IMR-90 (cell line): ENCODE measurements at regions not wholly inside any gene's neighbourhood (a gene's known extent, or its start where the extent isn't known, plus 50 kb on each side); places are given as distances from the start of the nearest gene placed in this dataset.

ENCODE experiments used
- ATAC-seq: fragments of 200-7000 bp; cut with Tn5 transposase; 2 replicates; pipeline ENCODE4 v1.9.1; 2020; ENCODE audit warnings: low read depth, mild to moderate bottlenecking, moderate library complexity
- BruUV-seq: library from RNA; stranded (reverse); fragments of 400-500 nt; replicated peaks from 2 replicates; lab custom pipeline; 2021; lab: Mats Ljungman, UMichigan
- CTCF ChIA-PET: fragments of 300-600 bp; formaldehyde crosslinking; extraction: SDS; loops from one replicate; lab custom pipeline; 2021; ENCODE audit warnings: antibody characterized with exemption; lab: Yijun Ruan, JAX
- POLR2A ChIA-PET: fragments of 300-600 bp; sonication (Branson Sonifier 250); formaldehyde crosslinking; loops from one replicate; lab custom pipeline; 2022; ENCODE audit warnings: antibody characterized with exemption; ENCODE audit not compliant: unreplicated experiment; lab: Charles Lee
- DNase-seq: peaks from one replicate; pipeline ENCODE4 v3.0.0; 2013
- H2AFZ ChIP-seq: replicated peaks from 2 replicates; pipeline ENCODE3; 2013; ENCODE audit warnings: low read length, mild to moderate bottlenecking; ENCODE audit not compliant: poor library complexity
- H2AK5ac ChIP-seq: 2 replicates; pipeline ENCODE4 v1.6.1; 2013; ENCODE audit warnings: low read depth, low read length, inconsistent platforms
- H2AK9ac ChIP-seq: replicated peaks from 2 replicates; pipeline ENCODE3; 2013; ENCODE audit warnings: mild to moderate bottlenecking, low read depth, low read length, moderate library complexity; ENCODE audit not compliant: poor library complexity
- H2BK120ac ChIP-seq: 2 replicates; pipeline ENCODE4 v1.6.1; 2013; ENCODE audit warnings: low read depth, low read length, inconsistent platforms
- H2BK15ac ChIP-seq: 3 replicates; pipeline ENCODE4 v1.6.1; 2013; ENCODE audit warnings: low read depth, low read length, inconsistent platforms
- H2BK20ac ChIP-seq: 2 replicates; pipeline ENCODE4 v1.6.1; 2013; ENCODE audit warnings: low read depth, mild to moderate bottlenecking, inconsistent platforms, low read length, moderate library complexity
- H2BK5ac ChIP-seq: 2 replicates; pipeline ENCODE4 v1.6.1; 2013; ENCODE audit warnings: mild to moderate bottlenecking, low read depth, low read length, inconsistent platforms; ENCODE audit not compliant: poor library complexity, severe bottlenecking
- H3K14ac ChIP-seq: replicated peaks from 2 replicates; pipeline ENCODE4 v1.6.1; 2013; ENCODE audit warnings: low read depth, low read length, inconsistent platforms
- H3K18ac ChIP-seq: 2 replicates; pipeline ENCODE4 v1.6.1; 2013; ENCODE audit warnings: low read depth, low read length, control low read depth
- H3K23ac ChIP-seq: 2 replicates; pipeline ENCODE4 v1.6.1; 2013; ENCODE audit warnings: low read depth, low read length, inconsistent platforms
- H3K27ac ChIP-seq: 2 replicates; pipeline ENCODE4 v1.5.1; 2013; ENCODE audit warnings: mild to moderate bottlenecking, control low read depth, low read length; ENCODE audit not compliant: insufficient read depth
- H3K27me3 ChIP-seq: 2 replicates; pipeline ENCODE4 v1.6.1; 2013; ENCODE audit warnings: low read length; ENCODE audit not compliant: control insufficient read depth, insufficient read depth
- H3K36me3 ChIP-seq: 2 replicates; pipeline ENCODE4 v1.6.1; 2013; ENCODE audit warnings: low read length, mixed read lengths; ENCODE audit not compliant: control insufficient read depth, insufficient read depth
- H3K4ac ChIP-seq: 2 replicates; pipeline ENCODE4 v1.6.1; 2013; ENCODE audit warnings: low read depth, low read length, inconsistent platforms
- H3K4me1 ChIP-seq: 2 replicates; pipeline ENCODE4 v1.6.1; 2013; ENCODE audit warnings: low read length, mixed read lengths; ENCODE audit not compliant: control insufficient read depth, insufficient read depth
- H3K4me2 ChIP-seq: 2 replicates; pipeline ENCODE4 v1.6.1; 2013; ENCODE audit warnings: low read depth, mild to moderate bottlenecking, control low read depth, low read length, moderate library complexity
- H3K4me3 ChIP-seq: 2 replicates; pipeline ENCODE4 v1.5.1; 2013; ENCODE audit warnings: low read depth, mild to moderate bottlenecking, control low read depth, low read length, moderate library complexity; ENCODE audit not compliant: insufficient read depth
- H3K56ac ChIP-seq: 2 replicates; pipeline ENCODE4 v1.6.1; 2013; ENCODE audit warnings: low read length, inconsistent platforms; ENCODE audit not compliant: insufficient read depth; ENCODE audit errors: extremely low read depth
- H3K79me1 ChIP-seq, 2 experiments: 2 replicates each; pipeline ENCODE4 v1.6.1; 2013; ENCODE audit warnings: low read length in 2 of 2, inconsistent platforms in 1 of 2, low read depth in 1 of 2
- H3K9ac ChIP-seq: 2 replicates; pipeline ENCODE4 v1.6.1; 2013; ENCODE audit warnings: low read depth, low read length, control low read depth
- H3K9me1 ChIP-seq: 2 replicates; pipeline ENCODE4 v1.6.1; 2013; ENCODE audit warnings: low read length, inconsistent platforms; ENCODE audit not compliant: insufficient read depth
- H3K9me3 ChIP-seq: 2 replicates; pipeline ENCODE4 v1.6.1; 2013; ENCODE audit warnings: low read length; ENCODE audit not compliant: control insufficient read depth, insufficient read depth
- H4K20me1 ChIP-seq: 2 replicates; pipeline ENCODE4 v1.6.1; 2013; ENCODE audit warnings: low read length, inconsistent platforms; ENCODE audit not compliant: insufficient read depth
- H4K5ac ChIP-seq: 2 replicates; pipeline ENCODE4 v1.6.1; 2013; ENCODE audit warnings: mild to moderate bottlenecking, low read depth, low read length, control low read depth
- H4K8ac ChIP-seq, 2 experiments: 2 replicates each; pipeline ENCODE4 v1.6.1; 2013; ENCODE audit warnings: low read depth in 2 of 2, low read length in 2 of 2, control low read depth in 1 of 2, inconsistent platforms in 1 of 2
- H4K91ac ChIP-seq: 2 replicates; pipeline ENCODE4 v1.6.1; 2013; ENCODE audit warnings: low read depth, low read length, inconsistent platforms; ENCODE audit not compliant: insufficient read depth
- MXI1 ChIP-seq: IDR thresholded peaks from 2 replicates; pipeline ENCODE4 v1.6.1; 2012; ENCODE audit warnings: low read depth, mild to moderate bottlenecking, low read length, moderate library complexity, borderline replicate concordance
- RFX5 ChIP-seq: IDR thresholded peaks from 2 replicates; pipeline ENCODE4 v1.8.0; 2012; ENCODE audit warnings: low read depth, mild to moderate bottlenecking, low read length, moderate library complexity
- WGBS, 2 experiments: methylation state at CpG; one replicate each; pipeline versions ENCODE4 v1.1.5 to v1.1.7; 2013; ENCODE audit warnings: missing lambda C conversion rate in 2 of 2; ENCODE audit not compliant: insufficient read length in 1 of 2; ENCODE audit errors: extremely low coverage in 2 of 2; 5-methylcytosine and 5-hydroxymethylcytosine counted together
- dilution Hi-C: fragments of 300-500 bp; cut with HindIII; formaldehyde crosslinking; loops from one replicate; pipeline ENCODE4 v1.14.3; 2018; ENCODE audit warnings: low sequenced_read_pairs; ENCODE audit not compliant: unreplicated experiment
- in situ Hi-C: fragments of 300-500 bp; cut with MboI; formaldehyde crosslinking; loops from 3 replicates; pipeline ENCODE4 v1.14.3; 2019; ENCODE audit warnings: low sequenced_read_pairs, inconsistent platforms, mixed read lengths
- intact Hi-C: fragments of 100-400 bp; cut with micrococcal nuclease; formaldehyde crosslinking; loops from 2 replicates; pipeline ENCODE4 v1.10.0; 2022

DNA sequence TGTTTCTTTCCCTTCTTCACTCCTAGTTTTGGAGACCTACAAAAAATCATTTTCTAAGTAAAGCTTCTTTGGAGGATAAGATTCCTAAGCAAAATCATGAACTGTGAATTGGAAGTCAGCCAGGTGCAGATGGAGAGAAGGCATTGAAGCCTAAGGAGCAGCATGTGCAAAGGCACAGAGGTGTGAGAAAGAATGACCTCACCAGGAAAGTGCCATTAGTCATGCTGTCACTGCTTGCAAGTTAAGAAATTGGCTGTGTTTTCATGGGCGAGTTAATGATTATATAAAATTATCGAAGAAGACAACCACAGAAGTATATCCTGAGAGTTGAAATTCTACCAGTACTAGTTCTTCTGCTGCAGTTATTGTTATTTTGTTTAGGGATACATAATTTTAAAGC lies 80.3 kb upstream of the KLHL1 start:
- Histone ChIP-seq H3K9me3 (0 out of 2 replicates have a peak, but pooled peaks cover 2% of the 10 kb centered on the region), H4K20me1 (no peaks in the 10 kb centered on the region), H3K36me3 (no peaks in the 10 kb centered on the region), H4K8ac (no peak overlapping the region), H2AK5ac (no peak overlapping the region), H3K79me1 (no peaks in the 10 kb centered on the region), H2BK20ac (no peak overlapping the region), H3K4ac (no peak overlapping the region), H2AK9ac (no peak overlapping the region), H3K9me1 (no peaks in the 10 kb centered on the region), H2BK15ac (no peak overlapping the region), H3K18ac (no peak overlapping the region), H2BK5ac (no peak overlapping the region), H2AFZ (no peak overlapping the region), H3K27ac (no peak overlapping the region), H3K4me3 (no peak overlapping the region), H3K4me2 (no peak overlapping the region), H3K14ac (no peak overlapping the region), H4K91ac (no peak overlapping the region), H3K9ac (no peak overlapping the region), H2BK120ac (no peak overlapping the region), H3K4me1 (no peaks in the 10 kb centered on the region), H3K27me3 (no peaks in the 10 kb centered on the region), H3K56ac (no peak overlapping the region), H3K23ac (no peak overlapping the region), H4K5ac (no peak overlapping the region)
- dilution Hi-C loops (no loop called here), intact Hi-C loops (no loop called here), in situ Hi-C loops (no loop called here)
- TF ChIP-seq RFX5 (no peak), MXI1 (no peak)
- ChIA-PET CTCF (no interaction called here), POLR2A (no interaction called here)
- no CpG with 5 or more reads among the region's 2 CpGs for WGBS, 2 experiments
- BruUV-seq, result no TSS peak
- ATAC-seq (no peak), DNase-seq (no peak)
